Left kidney (tissue), 1 donor: ENCODE measurements at regions not wholly inside any gene's neighbourhood (a gene's known extent, or its start where the extent isn't known, plus 50 kb on each side); places are given as distances from the start of the nearest gene placed in this dataset.

Source experiments
- DNase-seq: peaks from one replicate; pipeline ENCODE4 v3.0.0-alpha.2; 2013

DNA sequence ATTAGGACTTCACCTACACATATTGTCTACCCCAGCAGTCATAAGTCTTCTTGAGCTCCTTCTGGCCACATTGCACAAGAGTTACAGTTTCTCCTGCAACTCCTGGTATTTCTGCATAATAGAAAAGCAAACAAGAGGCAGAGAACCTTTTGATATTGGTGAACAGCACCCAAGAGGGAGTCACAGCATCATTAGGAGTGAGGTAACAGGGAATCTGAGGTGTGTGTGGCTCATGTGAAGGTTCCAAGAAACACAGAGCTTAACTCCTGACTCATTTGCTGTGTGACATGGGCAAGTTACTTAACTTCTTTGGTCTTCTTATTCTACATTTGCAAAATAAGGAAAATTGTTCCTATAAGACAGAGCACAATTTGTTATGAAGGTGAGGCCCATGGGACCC lies 374.6 kb downstream of the INSC start:
- no peak for DNase-seq

DNA sequence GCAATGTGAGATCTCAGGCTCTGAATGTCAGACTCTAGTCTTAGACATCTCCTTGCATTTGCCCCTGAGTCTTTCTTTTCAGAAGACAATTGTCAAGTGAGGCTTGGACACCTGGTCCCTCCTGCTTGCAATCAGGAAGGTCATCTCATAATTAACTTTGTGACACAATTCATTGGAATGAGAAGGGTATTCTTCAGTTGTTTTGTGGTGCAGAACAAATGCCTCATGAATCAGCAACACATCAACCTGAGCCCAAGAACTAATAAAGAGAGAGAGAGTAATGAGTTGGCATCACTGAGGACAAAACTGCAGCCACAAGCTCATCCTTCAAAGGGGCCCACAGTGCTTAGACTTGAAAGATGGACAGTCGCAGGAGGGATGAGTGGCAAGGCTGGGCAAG lies 375.8 kb downstream of the INSC start:
- no peak for DNase-seq

GRCh38 chr11:15493066-15493465 lies 378.3 kb downstream of the INSC start:
- DNase-seq = no peak

DNA sequence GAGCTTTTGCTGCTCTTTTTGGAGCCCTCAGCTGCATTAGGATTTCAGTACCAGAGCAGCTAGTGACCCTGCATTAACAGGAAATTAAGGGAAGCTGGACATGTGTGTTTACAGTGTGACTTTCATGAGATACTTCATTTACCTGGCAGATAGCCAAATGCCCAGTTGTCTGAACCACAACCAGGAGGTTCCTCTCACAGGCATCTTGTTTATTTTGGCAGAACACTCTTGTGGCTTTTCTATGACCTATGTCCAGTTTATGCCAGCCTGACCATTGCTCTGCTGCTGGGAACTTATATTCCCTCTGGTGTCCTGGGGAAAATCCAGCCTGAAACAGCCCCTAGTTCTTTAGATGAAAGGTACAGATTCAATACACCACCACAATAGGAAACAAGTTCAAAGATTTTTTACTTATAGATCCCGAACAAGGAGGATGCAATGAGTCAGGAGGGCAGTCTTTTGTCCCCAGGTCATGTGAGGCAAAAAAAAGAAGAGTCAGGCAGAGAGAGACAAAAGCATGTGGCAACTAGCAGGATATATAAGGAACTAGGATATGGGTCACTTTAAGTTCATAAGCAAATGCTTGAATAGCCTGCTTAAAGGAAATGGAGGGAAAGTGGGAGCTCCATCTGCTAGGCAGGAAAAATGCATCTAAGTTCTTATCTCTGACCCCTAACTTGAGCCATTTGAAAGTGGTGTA lies 379.3 kb downstream of the INSC start:
- DNase-seq = no peak

- no peak for DNase-seq
These were observed 380.0 kb downstream of the INSC start for GRCh38 chr11:15494740-15495139.

DNA sequence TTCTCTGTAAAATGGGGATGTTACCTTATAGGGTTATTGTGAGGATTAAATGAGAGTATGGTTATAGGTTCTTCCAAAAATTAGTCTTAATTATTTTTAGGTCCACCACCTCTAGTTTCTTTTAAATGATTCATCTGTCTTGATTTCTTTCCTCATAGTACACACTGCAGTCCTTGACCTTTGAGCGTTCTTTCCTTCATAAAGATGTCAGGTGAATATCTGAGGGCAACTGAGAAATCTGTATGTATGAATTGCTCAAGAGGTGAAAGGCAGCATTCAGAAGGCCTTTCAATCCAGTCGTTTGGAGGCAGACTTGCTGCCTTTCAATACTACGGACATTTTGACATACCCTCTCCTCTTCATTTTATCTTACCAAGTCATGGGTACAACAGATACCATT lies 380.7 kb downstream of the INSC start:
- no peak for DNase-seq

DNA sequence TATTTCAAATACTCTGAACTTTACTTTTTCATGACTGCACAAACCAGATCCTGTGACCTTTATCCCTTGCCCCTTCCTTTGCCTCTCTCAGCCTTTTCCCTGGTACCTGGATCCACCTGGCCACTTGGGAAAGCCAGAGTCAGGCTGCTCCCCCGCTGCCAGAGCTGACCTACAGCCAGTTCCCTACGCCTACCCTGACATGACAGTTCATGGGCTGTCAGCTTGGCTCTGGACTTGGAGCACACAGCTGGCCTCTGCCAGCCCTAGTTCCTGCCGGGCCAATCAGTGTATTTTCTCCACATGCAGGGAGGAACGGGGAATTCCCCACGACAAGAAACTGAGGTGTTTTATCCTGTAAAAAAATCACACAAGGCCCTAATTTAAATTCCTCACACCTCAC lies 382.6 kb downstream of the INSC start:
- DNase-seq = no peak

DNA sequence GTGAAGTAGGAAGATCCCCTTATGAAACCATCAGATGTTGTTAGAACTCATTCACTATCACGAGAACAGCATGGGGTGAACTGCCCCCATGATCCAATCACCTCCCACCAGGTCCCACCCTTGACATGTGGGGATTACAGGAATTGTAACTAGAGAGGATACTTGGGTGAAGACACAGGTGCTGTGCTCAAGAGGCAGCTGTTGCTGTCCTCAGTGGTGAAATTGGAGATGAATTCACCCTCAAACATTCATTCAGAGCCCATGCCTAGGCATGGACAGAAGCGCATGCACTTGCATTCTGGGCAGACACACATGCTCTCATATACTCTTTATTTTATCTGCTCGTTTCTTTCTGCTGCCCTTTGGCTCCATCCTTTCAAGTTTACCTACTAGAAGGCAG lies 385.0 kb downstream of the INSC start:
- no peak for DNase-seq

- DNase-seq = no peak
These were observed 385.9 kb downstream of the INSC start for GRCh38 chr11:15500643-15501042.

GRCh38 chr11:15501566-15501965 lies 386.8 kb downstream of the INSC start:
- DNase-seq = no peak

- no peak for DNase-seq
These were observed 390.4 kb downstream of the INSC start for GRCh38 chr11:15505155-15505554.

- no peak for DNase-seq
These were observed 392.9 kb downstream of the INSC start for GRCh38 chr11:15507592-15507991.

GRCh38 chr11:15509082-15509481 lies 394.4 kb downstream of the INSC start:
- no peak for DNase-seq

- DNase-seq = no peak
These were observed 404.5 kb downstream of the INSC start for GRCh38 chr11:15519124-15519791.

GRCh38 chr11:15519911-15520310 lies 405.2 kb downstream of the INSC start:
- DNase-seq = no peak

DNA sequence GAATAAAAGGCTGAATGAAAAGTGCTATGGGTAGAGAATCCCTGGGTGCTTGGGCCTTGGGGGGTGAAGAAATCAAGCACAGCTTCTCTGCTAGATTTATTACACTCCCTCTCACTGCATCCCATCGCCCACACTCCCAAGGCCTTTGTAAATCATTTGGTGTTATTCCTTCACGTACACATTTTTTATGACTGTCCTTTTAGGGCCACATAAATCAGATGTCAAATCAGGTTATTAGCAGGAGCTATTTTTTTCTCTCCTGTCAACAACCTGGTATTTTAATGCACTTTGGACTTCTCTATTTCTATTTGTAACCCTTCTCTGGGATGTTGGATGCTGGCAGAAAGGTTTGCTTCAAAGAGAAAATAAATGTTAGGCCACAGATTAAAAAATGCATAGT lies 408.8 kb downstream of the INSC start:
- peak; percentile 11 for DNase-seq

GRCh38 chr11:15525582-15525981 lies 410.9 kb downstream of the INSC start:
- DNase-seq = no peak

- DNase-seq = no peak
These were observed 411.3 kb downstream of the INSC start for GRCh38 chr11:15526032-15526431.

GRCh38 chr11:15526859-15527450 lies 412.2 kb downstream of the INSC start:
- DNase-seq = no peak

DNA sequence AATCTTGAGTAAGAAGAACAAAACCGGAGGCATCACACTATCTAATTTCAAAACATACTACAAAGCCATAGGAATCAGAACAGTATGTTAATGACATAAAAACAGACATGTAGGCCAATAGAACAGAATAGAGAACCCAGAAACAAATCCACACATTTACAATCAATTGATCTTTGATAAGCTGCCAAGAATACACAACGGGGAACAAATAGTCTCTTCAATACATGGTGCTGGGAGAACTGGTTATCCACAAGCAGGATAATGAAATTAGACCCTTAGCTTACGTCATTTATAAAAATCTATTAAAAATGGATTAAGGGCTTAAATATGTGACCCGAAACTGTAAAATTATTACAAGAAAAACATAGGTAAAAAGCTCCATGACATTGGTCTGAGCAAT lies 417.7 kb downstream of the INSC start:
- DNase-seq = no peak

DNA sequence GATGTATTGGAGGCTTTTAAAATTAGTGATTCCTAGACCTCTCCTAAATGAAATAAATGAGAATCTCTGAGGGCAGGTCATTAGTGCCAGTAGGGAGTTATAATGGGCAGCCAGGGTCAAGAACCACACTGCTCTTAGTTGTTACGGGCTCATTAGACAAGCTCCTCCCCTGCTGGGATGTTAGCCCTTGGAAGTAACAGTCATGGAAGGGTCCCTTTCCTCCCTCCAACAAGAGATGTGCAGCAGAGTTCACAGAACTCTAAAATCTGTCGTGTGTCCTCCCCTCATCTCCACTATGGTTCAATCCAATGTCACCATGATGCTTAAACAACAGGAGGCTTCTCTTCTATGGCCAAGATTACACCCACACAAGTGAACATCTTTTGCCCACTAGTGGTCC lies 419.5 kb downstream of the INSC start:
- no peak for DNase-seq

GRCh38 chr11:15535414-15535813 lies 420.7 kb downstream of the INSC start:
- no peak for DNase-seq

GRCh38 chr11:15536438-15536837 lies 421.7 kb downstream of the INSC start:
- DNase-seq = no peak

- no peak for DNase-seq
These were observed 424.9 kb downstream of the INSC start for GRCh38 chr11:15539645-15540044.
